WERI-Rb-1 (cell line): ENCODE measurements at regions not wholly inside any gene's neighbourhood (a gene's known extent, or its start where the extent isn't known, plus 50 kb on each side); places are given as distances from the start of the nearest gene placed in this dataset.

Source experiments
- DNase-seq: peaks from one replicate; pipeline ENCODE4 v3.0.0-alpha.2; 2020
- H3K27ac ChIP-seq: fragments of 250-450 bp; sonication (Bioruptor Pico); 2 replicates; pipeline ENCODE4 v1.5.1; 2020; ENCODE audit warnings: mild to moderate bottlenecking, moderate library complexity
- H3K27me3 ChIP-seq: fragments of 250-450 bp; sonication (Bioruptor Pico); 2 replicates; pipeline ENCODE4 v1.5.1; 2021; ENCODE audit warnings: mild to moderate bottlenecking, low read depth, moderate library complexity; ENCODE audit not compliant: insufficient read depth, severe bottlenecking
- H3K36me3 ChIP-seq: fragments of 250-450 bp; sonication (Bioruptor Pico); 2 replicates; pipeline ENCODE4 v1.5.1; 2020; ENCODE audit warnings: mild to moderate bottlenecking, moderate library complexity
- H3K4me3 ChIP-seq: 2 replicates; pipeline ENCODE4 v1.5.1; 2011; ENCODE audit warnings: low read depth, mild to moderate bottlenecking, control low read depth, low read length
- H3K9me3 ChIP-seq: fragments of 250-450 bp; sonication (Bioruptor Pico); 2 replicates; pipeline ENCODE4 v1.5.1; 2021; ENCODE audit warnings: mild to moderate bottlenecking, moderate library complexity; ENCODE audit not compliant: severe bottlenecking
- CTCF ChIP-seq: IDR thresholded peaks from 2 replicates; pipeline ENCODE4 v1.5.1; 2011; ENCODE audit warnings: low read depth, mild to moderate bottlenecking, control low read depth, inconsistent platforms, low read length

- Histone ChIP-seq H3K9me3 (no peaks in the 10 kb centered on the region), H3K27ac (no peak overlapping the region), H3K27me3 (no peaks in the 10 kb centered on the region), H3K4me3 (no peak overlapping the region), H3K36me3 (no peaks in the 10 kb centered on the region)
- TF ChIP-seq CTCF: no peak
- no peak for DNase-seq
These were observed 308.0 kb downstream of the RRAGC start for GRCh38 chr1:38551318-38552307.

- DNase-seq: no peak
- no peak for TF ChIP-seq CTCF
- Histone ChIP-seq H3K27ac (no peak overlapping the region), H3K4me3 (no peak overlapping the region), H3K27me3 (no peaks in the 10 kb centered on the region), H3K36me3 (no peaks in the 10 kb centered on the region), H3K9me3 (no peaks in the 10 kb centered on the region)
These were observed 310.4 kb downstream of the RRAGC start for GRCh38 chr1:38549191-38549590.

GRCh38 chr1:38547321-38547720 is 312.3 kb downstream of the RRAGC start:
- DNase-seq: no peak
- Histone ChIP-seq H3K36me3 (no peaks in the 10 kb centered on the region), H3K9me3 (no peaks in the 10 kb centered on the region), H3K4me3 (no peak overlapping the region), H3K27ac (no peak overlapping the region), H3K27me3 (no peaks in the 10 kb centered on the region)
- TF ChIP-seq CTCF: no peak

GRCh38 chr1:38546636-38547035 is 312.9 kb downstream of the RRAGC start:
- Histone ChIP-seq H3K36me3 (no peaks in the 10 kb centered on the region), H3K4me3 (no peak overlapping the region), H3K9me3 (no peaks in the 10 kb centered on the region), H3K27me3 (no peaks in the 10 kb centered on the region), H3K27ac (no peak overlapping the region)
- no peak for TF ChIP-seq CTCF
- no peak for DNase-seq

- DNase-seq: no peak
- no peak for TF ChIP-seq CTCF
- no peaks in the 10 kb centered on the region for H3K9me3 ChIP-seq
- H3K27me3 ChIP-seq: no peaks in the 10 kb centered on the region
- H3K36me3 ChIP-seq: no peaks in the 10 kb centered on the region
- H3K4me3 ChIP-seq: no peak overlapping the region
- no peak overlapping the region for H3K27ac ChIP-seq
These were observed 318.3 kb downstream of the RRAGC start for GRCh38 chr1:38541223-38541622.
